GM03348 (cell line): ENCODE measurements at regions not wholly inside any gene's neighbourhood (a gene's known extent, or its start where the extent isn't known, plus 50 kb on each side); places are given as distances from the start of the nearest gene placed in this dataset.
"Not testable (repeated sequence)": the region's sequence is repeated elsewhere in the genome, so short reads cannot be mapped to it uniquely, and the experiment has no call there.

Experiments used
- DNase-seq: peaks from one replicate; pipeline ENCODE4 v3.0.0; 2012; ENCODE audit warnings: low spot score

- not testable (repeated sequence) for DNase-seq
These were observed 464.8 kb downstream of the XYLT1 start for GRCh38 chr16:17005963-17006362.

GRCh38 chr16:17011712-17012111 lies 459.0 kb downstream of the XYLT1 start:
- no peak for DNase-seq

GRCh38 chr16:17013038-17013437 lies 457.7 kb downstream of the XYLT1 start:
- DNase-seq = no peak

GRCh38 chr16:17014484-17015121 lies 456.2 kb downstream of the XYLT1 start:
- no peak for DNase-seq

GRCh38 chr16:17015702-17016101 lies 455.1 kb downstream of the XYLT1 start:
- DNase-seq = no peak

GRCh38 chr16:17017442-17017841 lies 453.3 kb downstream of the XYLT1 start:
- no peak for DNase-seq

GRCh38 chr16:17018585-17018939 lies 452.2 kb downstream of the XYLT1 start:
- no peak for DNase-seq

- no peak for DNase-seq
These were observed 451.4 kb downstream of the XYLT1 start for GRCh38 chr16:17019366-17019765.

- DNase-seq = no peak
These were observed 447.2 kb downstream of the XYLT1 start for GRCh38 chr16:17023606-17024005.

GRCh38 chr16:17024514-17024913 lies 446.2 kb downstream of the XYLT1 start:
- DNase-seq = no peak

GRCh38 chr16:17026600-17027242 lies 444.0 kb downstream of the XYLT1 start:
- DNase-seq = no peak

GRCh38 chr16:17027488-17028129 lies 443.2 kb downstream of the XYLT1 start:
- no peak for DNase-seq

- DNase-seq = no peak
These were observed 441.0 kb downstream of the XYLT1 start for GRCh38 chr16:17029602-17030350.

GRCh38 chr16:17031484-17032268 lies 439.1 kb downstream of the XYLT1 start:
- DNase-seq = no peak

- no peak for DNase-seq
These were observed 438.4 kb downstream of the XYLT1 start for GRCh38 chr16:17032332-17032731.

GRCh38 chr16:17034477-17035252 lies 436.1 kb downstream of the XYLT1 start:
- DNase-seq = no peak

GRCh38 chr16:17037499-17037898 lies 433.3 kb downstream of the XYLT1 start:
- DNase-seq = no peak

- no peak for DNase-seq
These were observed 432.3 kb downstream of the XYLT1 start for GRCh38 chr16:17038415-17038814.

- not testable (repeated sequence) for DNase-seq
These were observed 421.7 kb downstream of the XYLT1 start for GRCh38 chr16:17049109-17049508.

GRCh38 chr16:17050468-17050867 lies 420.3 kb downstream of the XYLT1 start:
- no peak for DNase-seq
